ENCODE measurements at regions not wholly inside any gene's neighbourhood (a gene's known extent, or its start where the extent isn't known, plus 50 kb on each side); places are given as distances from the start of the nearest gene placed in this dataset.

DNA sequence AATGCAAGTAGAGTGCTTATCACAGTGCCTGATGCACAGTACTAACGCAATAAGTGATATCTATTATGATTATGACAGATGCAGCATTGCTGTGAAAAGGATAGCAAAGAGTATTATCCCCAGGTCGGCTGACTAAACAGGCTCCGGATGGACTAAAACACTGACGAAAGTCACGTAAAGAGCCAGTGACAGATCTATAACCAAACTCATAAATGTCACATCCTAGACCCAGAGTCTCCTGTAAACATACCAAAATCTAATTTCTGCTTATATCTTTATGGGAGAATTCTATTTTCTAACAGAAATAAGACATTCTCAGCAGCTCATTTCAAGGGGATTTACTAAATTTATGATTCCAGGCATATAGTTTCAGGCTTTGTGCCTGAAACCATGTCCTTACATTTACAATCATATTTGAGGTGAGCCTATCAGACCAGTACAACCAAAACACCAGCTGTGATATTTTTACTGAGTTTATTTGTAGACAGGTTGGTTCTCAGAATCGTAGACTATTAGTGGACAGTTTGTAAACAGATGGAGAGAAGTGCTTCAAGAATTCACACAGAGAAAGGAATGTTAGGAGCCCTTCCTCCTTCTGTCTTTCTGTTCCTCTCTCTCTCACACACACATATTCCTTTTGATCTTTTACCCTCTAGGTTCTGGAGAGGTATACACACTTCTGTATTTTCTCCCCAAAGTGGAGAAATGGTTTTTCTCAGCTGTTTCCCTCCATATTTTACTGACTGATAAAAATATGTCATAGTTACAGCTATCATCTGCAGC lies 52.4 kb upstream of the WDR26 start:
- DNase-seq (ENCODE audit: low read depth in 2 of 3, low spot score in 2 of 3): no peak

DNA sequence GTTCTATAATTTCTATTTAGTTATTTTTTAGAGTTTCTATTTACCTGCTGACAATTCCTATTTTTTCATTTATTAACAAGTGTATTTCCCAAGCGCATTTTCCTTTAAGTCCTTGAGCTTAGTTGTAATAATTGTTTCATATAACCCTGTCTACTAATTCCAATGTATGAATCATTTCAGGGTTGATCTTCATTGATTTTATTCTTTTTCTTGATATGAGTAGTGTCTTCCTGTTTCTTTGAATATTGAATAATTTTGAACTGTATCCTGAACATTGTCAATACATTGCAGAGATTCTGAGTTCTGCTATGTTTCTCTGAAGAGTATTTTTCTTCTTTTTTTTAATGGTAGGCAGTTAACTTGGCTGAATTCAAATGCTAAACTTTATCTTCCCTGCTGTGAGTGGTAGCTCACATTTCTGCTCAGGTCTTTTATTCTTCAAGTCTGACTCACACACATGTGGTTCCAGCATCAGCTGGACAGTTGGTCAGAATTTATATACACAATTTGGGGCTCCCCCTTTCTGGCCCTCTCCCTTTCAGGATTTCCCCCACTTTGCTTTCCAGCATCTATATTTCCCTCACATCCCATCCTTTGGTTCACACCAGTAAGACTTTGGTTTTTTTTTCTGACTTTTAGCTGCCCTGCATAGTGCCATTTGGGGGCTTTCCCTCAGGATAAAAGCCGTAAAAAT lies 54.4 kb upstream of the WDR26 start:
- no peak for DNase-seq (ENCODE audit: low read depth in 2 of 3, low spot score in 2 of 3)

- no peak for DNase-seq (ENCODE audit: low read depth in 2 of 3, low spot score in 2 of 3)
Measured at GRCh38 chr1:224489534-224490365, 55.2 kb upstream of the WDR26 start.

- DNase-seq (ENCODE audit: low read depth in 2 of 3, low spot score in 2 of 3): no peak
Measured at GRCh38 chr1:224490549-224491537, 56.2 kb upstream of the WDR26 start.

DNA sequence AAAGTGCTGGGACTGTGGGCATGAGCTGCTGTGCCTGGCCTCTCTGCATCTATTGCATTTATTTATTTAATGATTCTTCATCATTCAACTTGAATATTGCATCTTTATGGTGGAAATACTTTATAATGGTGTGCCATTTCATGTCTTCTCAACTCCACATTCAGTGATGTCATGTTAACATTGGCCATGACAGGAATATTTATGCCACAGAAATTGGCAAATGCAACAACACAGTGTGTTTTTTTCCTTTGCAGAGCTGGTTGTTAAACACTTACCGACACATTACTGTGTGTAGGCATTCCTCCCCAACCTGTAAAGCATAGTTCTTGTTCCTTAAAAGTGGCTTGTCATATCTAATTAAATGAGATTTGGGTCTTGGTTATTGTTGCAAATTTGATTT lies 57.4 kb upstream of the WDR26 start:
- no peak for DNase-seq (ENCODE audit: low read depth in 2 of 3, low spot score in 2 of 3)

DNA sequence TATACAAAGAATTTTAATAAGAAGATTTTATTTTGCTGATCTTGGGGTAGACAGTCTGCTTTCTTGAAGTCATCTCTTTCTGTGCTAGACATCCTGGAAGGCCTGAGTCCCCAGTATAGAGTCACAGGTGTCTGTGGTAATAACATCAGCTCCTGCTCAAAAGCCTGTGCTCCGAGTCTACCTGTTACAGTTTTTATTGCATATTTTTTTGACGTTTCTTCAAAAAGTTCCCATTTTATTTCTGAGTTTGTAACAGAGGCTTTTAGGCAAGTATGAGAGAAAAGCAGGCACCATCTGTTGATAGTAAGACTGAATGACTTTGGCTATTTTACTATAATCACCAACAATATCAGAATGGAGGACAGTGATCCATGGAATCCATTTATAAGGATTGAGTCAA lies 58.0 kb upstream of the WDR26 start:
- DNase-seq (ENCODE audit: low read depth in 2 of 3, low spot score in 2 of 3): no peak

DNA sequence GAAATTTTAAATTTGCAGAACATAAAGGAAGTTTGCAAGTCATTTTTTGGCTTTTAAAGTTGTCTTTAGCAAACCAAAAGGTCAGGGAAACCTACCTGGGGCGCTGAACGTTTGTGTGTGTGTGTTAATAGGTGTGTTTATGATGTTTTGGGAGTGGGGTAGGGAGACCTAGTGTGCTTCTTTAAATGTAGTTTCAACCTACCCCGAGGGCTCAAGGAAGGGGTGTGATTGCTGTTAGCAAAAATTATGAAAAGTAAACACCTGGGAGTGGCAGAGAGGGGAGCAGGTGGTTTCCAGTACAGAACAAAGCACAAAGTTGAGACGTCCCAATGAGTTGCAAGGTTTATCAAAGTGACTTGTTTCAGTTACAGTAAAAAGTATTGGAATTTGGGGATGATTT lies 58.7 kb upstream of the WDR26 start:
- no peak for DNase-seq (ENCODE audit: low read depth in 2 of 3, low spot score in 2 of 3)

DNA sequence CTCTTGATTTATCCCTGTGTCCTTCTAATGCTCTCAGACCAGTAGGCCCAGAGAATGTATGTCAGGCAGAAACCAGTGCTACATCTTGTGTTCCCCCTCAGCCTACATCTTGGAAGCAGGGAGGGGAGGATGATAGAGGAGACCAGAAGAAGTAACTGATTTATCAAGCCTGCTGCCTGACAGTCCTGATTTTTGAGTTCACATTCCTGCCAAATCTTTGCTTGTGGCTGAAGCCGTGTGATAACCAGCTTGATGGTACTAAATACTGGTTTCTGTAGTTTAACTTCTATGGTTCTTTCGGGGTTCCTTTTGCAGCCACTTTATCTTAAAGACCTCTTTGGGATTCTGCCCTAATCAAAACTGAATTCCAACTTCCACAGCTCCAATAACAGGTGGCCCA lies 59.7 kb upstream of the WDR26 start:
- no peak for DNase-seq (ENCODE audit: low read depth in 2 of 3, low spot score in 2 of 3)

DNA sequence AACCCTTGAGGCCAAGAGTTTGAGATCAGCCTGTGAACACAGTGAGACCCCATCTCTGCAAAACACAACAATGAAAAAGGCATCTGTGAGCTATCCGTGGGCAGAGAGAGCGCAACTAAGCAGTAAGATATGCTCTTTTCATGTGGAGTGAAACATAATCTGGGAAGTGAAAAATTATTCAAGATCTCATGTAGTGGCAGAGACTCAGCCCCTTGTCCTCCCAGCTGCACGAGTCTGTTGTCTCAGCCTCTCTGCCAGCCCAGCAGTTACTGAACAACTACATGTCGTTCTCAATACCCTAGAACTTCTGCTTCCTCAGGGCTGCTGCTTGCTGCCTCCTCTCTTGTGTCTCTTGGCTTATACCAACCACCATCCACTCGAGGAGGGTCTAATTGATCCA lies 61.3 kb upstream of the WDR26 start:
- no peak for DNase-seq (ENCODE audit: low read depth in 2 of 3, low spot score in 2 of 3)

DNA sequence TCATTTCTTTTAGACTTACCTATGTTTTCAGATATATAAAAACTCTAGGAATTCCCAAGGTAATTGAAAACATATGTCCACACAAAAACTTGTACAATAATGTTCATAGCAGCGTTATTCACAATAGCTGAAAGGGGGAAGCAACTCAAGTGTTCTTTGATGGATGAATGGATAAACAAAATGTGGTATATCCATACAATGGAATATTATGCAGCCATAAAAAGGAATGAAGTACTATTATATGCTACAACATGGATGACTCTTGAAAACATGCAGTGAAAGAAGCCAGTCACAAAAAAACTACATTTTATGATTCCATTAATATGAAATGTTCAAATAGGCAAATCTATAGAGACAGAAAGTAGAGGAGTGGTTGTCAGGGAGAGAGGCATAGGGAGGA lies 62.2 kb upstream of the WDR26 start:
- DNase-seq (ENCODE audit: low read depth in 2 of 3, low spot score in 2 of 3): no peak

DNA sequence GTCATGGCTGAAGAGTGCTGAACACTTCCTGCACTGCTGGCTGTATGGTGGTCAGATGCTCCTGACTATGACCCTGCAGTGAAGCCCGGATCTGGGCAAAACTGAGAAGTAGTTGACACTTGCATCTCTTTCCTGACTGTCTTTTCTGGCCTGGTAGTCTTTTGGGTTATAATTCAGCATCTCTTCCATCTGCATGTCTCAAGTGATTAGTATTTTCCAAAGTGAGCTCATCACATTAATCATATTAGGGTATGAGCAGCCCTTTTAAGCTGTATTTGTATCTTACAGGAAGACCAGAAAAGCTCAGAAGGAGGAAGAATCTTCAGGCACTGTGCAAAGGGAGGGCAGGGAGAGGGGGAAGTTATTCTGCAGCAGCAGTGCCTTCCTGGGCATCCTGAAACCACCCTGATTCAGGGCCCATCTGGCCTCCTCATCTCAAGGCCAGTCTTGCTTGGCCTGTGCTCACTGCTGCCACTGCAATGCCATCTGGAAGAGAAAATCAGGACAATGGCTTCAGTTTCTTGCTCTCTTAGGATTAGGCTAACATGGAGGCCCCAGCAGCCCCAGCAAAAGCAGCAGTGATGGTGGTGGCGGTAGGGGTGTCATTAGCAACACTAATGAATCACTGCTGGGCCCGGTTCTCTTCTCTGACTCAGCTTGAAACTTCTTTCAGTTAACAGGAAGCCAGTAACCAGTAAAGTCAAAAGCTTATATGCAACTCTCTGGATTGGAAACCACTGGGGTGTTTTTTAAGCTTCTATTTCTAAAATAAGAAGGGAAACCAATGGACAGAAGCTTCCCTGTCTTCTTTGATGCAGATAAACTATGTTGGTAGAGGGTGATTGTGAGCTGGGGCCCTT lies 63.3 kb upstream of the WDR26 start:
- peak in 2 of 3 donors; percentile 65 to 75 for DNase-seq (ENCODE audit: low read depth in 2 of 3, low spot score in 2 of 3)

GRCh38 chr1:224498574-224499170 lies 64.1 kb upstream of the WDR26 start:
- DNase-seq (ENCODE audit: low read depth in 2 of 3, low spot score in 2 of 3): no peak

GRCh38 chr1:224499204-224499603 lies 64.6 kb upstream of the WDR26 start:
- no peak for DNase-seq (ENCODE audit: low read depth in 2 of 3, low spot score in 2 of 3)

GRCh38 chr1:224500796-224501195 lies 66.2 kb upstream of the WDR26 start:
- DNase-seq (ENCODE audit: low read depth in 2 of 3, low spot score in 2 of 3): peak in 1 of 3 donors; percentile 26

DNA sequence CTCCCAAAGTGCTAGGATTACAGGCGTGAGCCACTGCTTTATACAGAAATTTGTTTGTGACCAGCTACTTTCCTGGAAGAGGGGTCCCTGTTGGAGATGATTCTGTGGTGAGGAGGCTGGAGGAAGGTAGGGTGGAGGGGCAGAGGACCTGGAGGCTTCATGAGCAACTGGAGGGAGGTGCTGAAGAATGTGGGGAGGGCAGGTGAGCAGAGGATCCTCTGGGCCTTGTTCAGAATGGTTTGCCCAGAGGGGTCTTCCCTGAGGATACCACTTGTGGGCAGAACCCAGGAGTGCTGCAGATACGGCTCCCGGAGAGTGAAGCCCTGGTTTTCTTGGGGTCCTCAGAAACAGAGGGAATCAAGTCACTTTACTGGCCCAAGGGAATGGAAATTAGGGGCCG lies 67.2 kb upstream of the WDR26 start:
- no peak for DNase-seq (ENCODE audit: low read depth in 2 of 3, low spot score in 2 of 3)

DNA sequence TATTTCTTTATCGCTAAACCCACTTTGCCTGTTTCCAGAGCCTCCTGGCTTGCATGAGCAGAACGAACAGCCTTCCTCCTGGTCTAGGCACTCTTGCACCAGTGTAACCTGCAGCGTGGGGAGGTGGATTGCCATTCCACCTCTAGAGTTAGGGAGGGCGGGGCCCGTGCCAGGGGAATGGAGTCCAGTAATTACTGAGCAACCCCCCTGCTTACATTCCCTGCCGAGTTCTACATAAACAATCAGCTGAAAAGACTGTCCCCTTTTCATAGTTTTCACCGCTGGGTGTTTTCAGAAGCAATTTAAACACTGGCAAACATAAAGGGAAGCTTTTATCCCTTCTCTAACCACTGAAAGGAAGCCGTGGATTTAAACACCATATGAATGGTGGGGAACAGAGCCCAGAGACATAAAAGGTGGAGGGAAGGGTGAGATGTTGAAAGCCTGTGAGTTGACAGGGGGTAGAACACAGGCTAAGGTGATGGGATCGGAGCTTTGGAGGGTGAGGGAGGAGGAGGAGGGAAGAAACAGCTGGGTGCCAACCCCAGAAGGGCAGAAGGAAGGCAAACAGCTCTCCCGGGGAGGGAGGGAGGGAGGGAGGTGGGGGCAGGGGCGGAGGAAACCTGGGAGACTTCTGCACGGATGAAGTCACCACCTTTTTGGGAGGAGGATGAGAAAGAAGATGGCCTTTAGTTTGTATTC lies 68.0 kb upstream of the WDR26 start:
- DNase-seq (ENCODE audit: low read depth in 2 of 3, low spot score in 2 of 3): no peak

DNA sequence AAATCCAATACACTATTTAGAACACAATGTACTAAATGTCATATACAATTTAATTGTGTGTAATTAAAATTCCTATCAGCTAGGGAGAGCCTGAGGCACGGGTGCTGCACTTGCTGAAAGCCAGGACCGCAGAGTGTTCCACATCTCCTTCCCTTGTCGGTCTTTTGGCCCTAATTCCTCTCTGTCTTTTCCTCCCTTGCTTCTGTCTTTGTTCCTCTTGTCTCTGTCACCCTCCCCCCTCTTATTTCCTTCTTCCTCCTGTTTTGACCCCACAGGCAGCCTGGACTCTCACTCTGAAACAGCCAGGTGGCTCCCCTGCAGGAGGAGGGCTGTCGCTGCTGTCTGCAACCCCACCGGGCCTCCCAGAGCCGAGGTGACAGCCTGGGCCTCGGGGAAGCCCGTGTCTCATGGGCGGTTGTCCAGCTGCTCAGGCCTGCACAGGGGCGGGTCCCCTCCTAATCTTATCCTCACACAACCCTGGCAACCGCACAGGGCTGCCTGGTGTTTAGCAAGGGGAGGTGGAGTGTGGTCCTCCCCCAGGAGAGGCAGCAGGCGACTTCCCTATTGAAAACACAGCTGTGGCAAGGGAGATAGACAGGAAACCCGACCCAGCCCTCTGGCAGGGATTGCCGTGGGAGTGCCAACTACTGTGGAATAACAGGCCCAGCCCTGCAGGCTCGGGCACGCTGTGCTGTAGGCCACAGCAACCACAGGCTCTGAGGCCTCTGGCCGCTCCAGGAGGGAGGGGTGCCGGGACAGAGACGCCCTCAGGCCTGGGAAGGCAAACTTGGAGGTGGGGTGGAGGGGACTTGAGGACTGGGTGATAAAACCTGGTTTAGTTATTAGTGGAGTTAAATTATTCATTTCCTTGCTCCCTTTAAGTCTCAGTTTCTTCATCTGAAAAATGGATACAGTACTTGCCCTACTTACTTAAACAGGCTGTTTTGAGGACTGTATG lies 68.8 kb upstream of the WDR26 start:
- peak in 2 of 3 donors; percentile 85 to 90 for DNase-seq (ENCODE audit: low read depth in 2 of 3, low spot score in 2 of 3)

Measured in hematopoietic multipotent progenitor cell (in vitro differentiated cells).